Retina (tissue), 1 donor: ENCODE measurements at regions not wholly inside any gene's neighbourhood (a gene's known extent, or its start where the extent isn't known, plus 50 kb on each side); places are given as distances from the start of the nearest gene placed in this dataset.

Experiments used
- DNase-seq: peaks from one replicate; pipeline ENCODE4 v3.0.0-alpha.2; 2016

- peak; percentile 6 for DNase-seq
Observed at GRCh38 chr4:171130256-171130801, 682.9 kb upstream of the GALNTL6 start.

- no peak for DNase-seq
Observed at GRCh38 chr4:171118091-171118490, 695.1 kb upstream of the GALNTL6 start.

DNA sequence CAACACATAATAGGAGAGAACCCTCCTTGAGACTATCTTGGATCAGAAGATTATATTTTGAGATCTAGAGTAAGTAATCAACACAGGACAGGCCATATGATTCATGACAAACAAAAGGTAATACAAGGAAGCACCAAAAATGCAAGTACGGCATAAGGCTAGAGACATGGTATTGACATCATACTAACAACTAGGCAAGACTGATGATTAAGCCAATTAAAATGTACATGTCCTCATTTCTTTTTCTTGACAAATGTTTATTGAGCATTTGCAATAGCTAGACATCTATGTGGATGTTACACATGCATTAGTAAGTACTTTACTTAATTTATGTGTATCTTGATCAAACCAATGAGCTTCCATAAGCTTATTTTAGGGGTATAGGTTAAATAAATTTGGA is 695.7 kb upstream of the GALNTL6 start:
- DNase-seq = no peak

DNA sequence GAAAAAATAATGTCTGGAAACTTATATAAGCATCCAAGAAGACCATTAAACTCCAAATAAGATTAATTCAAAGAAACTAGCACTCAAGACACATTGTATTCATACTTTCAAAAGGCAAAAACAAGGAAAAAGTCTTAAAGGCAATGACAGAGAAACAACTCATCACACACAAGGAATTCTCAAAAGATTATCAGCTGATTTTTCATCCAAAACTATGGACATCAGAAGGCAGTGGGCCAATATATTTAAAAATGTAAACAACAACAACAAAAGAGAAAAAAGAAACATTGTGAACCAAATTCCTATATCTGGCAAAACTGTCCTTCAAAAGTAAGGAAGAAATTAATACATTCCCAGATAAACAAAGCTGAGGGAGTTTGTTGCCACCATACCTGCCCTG is 711.4 kb upstream of the GALNTL6 start:
- DNase-seq = no peak

GRCh38 chr4:171087089-171087488 is 726.1 kb upstream of the GALNTL6 start:
- no peak for DNase-seq

DNA sequence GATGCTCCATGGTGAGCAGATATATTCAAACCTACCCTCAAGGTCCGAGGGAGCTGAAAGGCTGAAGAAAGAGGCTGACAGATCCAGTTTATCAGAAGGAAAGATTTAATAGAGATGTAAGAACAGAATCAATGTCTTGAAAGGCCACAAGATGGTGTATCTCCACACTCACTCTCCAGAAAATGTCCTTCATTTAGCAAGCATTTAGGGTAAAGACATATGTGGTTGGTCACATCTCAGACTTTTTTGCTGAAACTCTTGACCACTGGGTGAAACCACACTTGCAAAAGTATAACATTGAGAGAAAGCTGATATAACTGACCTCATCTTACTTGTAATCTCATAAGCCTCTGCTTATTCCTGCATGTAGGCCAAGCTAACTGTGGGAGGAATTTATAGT is 745.8 kb upstream of the GALNTL6 start:
- no peak for DNase-seq

- DNase-seq = no peak
Observed at GRCh38 chr4:171049380-171049779, 763.8 kb upstream of the GALNTL6 start.

- DNase-seq = no peak
Observed at GRCh38 chr4:171042989-171043524, 770.1 kb upstream of the GALNTL6 start.

DNA sequence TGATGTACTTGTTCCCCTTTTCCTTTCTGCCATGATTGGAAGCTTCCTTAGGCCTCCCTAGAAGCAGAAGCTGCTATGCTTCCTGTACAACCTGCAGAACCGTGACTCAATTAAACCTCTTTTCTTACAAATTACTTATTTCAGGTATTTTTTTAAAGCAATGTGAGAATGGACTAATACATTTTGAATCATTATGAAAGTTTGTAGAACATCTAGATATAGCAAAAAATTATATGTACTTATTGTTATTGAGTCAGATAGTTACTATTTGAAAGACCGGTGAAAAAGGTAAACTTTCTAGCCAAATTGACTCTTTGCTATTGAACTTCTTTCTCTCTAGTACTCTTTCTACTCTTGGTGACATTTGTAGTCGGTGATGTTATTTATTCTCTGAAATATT is 777.3 kb upstream of the GALNTL6 start:
- no peak for DNase-seq

DNA sequence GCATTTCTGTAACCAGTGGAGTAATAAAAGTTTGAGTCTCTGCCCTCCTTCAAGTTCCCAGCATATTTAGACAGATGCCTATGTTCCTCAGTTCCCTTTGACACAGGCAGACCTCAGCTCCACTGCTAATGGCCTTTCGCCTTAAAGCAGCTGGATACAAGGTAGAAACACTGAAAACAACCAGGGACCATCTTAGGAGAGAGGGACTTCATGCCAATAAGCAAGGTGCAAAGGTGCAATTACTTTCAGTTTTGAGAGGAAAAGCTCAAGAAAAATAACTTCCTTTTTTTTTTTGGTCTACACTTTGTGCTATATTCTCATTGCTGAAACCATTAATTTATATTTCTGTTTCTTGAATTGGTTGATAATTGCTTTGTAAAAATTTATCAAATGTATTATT is 781.9 kb upstream of the GALNTL6 start:
- DNase-seq = no peak

DNA sequence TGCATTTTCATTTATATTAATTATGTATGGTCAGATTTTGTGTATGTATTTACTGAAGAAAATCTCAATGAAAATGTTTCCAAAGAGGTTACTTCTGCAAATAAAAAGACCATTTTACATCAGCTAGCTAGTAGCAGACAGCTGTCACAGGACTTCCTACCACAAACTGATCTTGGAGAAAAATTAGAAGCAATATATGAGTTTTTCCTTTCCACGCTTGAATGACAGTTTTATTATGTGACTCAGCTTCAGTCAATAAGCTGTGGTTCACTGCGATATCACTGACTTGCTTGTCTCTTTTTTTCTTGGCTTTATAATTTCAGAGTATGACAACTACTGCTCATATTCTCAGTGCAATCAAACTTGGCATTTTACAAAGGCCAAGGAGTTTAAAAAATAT is 787.4 kb upstream of the GALNTL6 start:
- DNase-seq = no peak

GRCh38 chr4:171025343-171025742 is 787.9 kb upstream of the GALNTL6 start:
- no peak for DNase-seq

DNA sequence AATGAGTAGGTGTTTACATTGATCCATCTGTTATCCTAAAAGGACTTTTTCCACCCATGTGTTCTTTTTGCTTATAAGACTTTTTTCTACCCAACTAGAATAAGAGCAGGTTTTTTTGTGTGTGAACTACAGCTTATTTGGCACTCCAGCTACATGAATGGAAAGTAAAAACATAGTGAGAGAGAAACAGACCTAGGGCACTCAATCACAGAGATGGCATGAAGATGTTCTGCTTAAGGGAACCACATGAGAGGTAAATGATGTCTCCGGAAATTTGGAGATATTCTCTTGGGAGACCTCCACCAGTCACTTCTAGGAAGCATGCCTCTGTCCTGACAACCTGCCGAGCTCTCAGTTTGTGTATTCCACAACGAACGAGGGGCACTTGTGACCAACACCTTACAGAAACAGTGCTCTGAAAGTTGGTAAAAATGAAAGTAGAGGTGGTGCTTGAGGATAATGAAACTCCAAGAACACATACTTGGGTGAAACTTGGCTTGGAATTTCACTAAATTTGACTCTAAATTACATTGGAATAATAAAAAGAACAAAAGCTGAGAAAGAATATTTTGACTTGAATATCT is 788.4 kb upstream of the GALNTL6 start:
- DNase-seq = no peak

DNA sequence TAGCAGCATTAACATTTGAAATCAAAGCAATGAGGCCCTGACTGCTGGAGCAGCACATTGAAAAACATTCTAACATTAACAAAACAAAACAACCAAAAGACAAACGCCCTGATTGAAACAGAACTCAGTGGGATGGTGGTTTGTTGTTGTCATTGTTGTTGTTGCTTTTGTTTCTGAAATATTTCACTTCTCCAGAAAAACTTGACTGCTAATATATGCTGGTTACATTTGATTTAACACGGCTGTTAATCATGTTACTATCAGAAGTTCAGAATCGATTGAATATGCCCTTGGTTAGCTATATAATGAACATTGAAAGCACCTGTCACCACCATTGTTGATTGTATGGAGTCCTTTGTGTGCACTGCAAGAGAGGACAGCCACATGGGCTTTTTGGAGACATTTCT is 790.4 kb upstream of the GALNTL6 start:
- no peak for DNase-seq

GRCh38 chr4:171017593-171017992 is 795.6 kb upstream of the GALNTL6 start:
- DNase-seq = no peak

- DNase-seq = no peak
Observed at GRCh38 chr4:171016145-171016544, 797.1 kb upstream of the GALNTL6 start.

- DNase-seq = no peak
Observed at GRCh38 chr4:171015441-171015840, 797.8 kb upstream of the GALNTL6 start.

GRCh38 chr4:171007618-171008390 is 805.4 kb upstream of the GALNTL6 start:
- no peak for DNase-seq

- DNase-seq = no peak
Observed at GRCh38 chr4:171002246-171002645, 811.0 kb upstream of the GALNTL6 start.

DNA sequence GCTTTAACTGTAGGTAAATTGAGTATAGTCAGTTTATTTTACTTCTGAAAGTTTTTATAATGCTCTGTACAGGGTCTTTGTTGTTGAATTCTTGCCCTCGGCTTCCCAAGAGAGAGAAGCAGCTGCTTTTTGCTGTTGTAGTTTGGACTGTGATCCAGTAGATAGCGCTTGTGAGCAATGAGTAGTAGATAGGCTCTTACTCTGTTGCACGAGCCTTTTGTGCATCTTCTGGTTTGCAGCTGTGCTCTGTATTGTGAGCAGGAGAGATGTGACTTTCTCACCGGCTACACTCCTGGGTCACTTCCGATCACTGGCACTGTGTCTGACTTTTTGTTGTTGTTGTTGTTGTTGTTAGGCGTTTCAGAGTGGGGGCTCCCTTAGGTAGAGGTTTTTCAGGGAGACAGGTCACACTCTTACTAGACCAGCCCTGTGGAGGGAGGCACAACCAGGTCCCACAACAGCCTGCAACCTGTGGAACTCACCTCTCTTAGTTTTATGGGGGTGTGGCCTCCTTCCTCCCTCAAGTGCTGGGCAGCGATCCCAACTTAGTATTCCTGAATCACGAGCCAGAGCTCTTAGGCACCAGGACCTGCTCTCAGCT is 822.1 kb upstream of the GALNTL6 start:
- peak; percentile 30 for DNase-seq

GRCh38 chr4:170988446-170988845 is 824.8 kb upstream of the GALNTL6 start:
- DNase-seq = no peak

DNA sequence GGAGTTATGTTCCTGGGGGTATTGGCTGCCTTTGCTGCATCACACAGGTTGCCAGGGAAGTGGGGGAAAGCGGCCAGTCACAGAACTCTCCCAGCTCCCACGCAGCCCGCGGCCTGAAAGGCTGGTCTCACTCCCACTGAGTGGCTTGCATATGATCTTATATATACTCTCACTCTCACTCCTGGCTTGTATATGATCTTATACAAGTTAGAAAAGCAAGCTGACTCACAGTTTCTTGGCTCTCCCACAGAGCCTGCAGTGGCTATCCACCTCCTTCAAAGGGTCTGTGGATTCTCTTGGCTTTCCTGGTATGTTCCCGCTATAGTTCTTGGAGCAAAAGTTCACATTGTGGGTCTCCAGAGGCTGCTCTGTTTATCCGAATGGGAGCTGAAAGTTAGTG is 833.5 kb upstream of the GALNTL6 start:
- no peak for DNase-seq

DNA sequence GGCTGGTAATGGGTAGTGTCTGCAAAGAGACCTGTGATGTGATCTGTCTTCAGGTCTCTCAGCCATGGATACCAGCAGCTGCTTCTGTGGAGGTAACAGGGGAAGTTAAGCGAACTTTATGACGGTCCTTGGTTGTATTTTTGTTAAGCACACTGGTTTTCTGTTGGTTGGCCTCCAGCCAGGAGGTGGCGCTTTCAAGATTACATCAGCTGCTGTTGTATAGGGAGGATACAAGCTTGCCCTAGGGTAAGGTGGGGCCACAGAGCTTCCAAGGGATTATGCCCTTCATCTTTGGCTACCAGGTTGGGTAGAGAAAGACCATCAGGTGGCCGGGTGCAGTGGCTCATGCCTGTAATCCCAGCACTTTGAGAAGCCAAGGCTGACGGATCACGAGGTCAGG is 834.2 kb upstream of the GALNTL6 start:
- DNase-seq = no peak

- no peak for DNase-seq
Observed at GRCh38 chr4:170949084-170949483, 859.3 kb upstream of the AADAT start.
